Astrocyte (in vitro differentiated cells and primary cell): ENCODE measurements at regions not wholly inside any gene's neighbourhood (a gene's known extent, or its start where the extent isn't known, plus 50 kb on each side); places are given as distances from the start of the nearest gene placed in this dataset.

Experiments
- DNase-seq: peaks from one replicate; pipeline ENCODE4 v3.0.0-alpha.2; 2010; ENCODE audit warnings: low read depth
- FAIRE-seq: peaks from 2 replicates; lab custom pipeline; 2011; peaks lifted over from hg19 to GRCh38; lab: Jason Lieb, UNC
- H2AFZ ChIP-seq: 2 replicates; pipeline ENCODE4 v1.6.0; 2012; ENCODE audit warnings: low read depth, low read length, inconsistent platforms
- H3K27ac ChIP-seq: 2 replicates; pipeline ENCODE4 v1.5.1; 2011; ENCODE audit warnings: low read depth, low read length, inconsistent platforms
- H3K27me3 ChIP-seq: 2 replicates; pipeline ENCODE4 v1.6.0; 2011; ENCODE audit warnings: low read length, inconsistent platforms; ENCODE audit not compliant: insufficient read depth
- H3K36me3 ChIP-seq: 2 replicates; pipeline ENCODE4 v1.5.1; 2011; ENCODE audit warnings: low read length, inconsistent platforms; ENCODE audit not compliant: insufficient read depth
- H3K4me1 ChIP-seq: 2 replicates; pipeline ENCODE4 v1.5.1; 2011; ENCODE audit warnings: low read length, inconsistent platforms; ENCODE audit not compliant: insufficient read depth
- H3K4me2 ChIP-seq: 2 replicates; pipeline ENCODE4 v1.6.0; 2012; ENCODE audit warnings: low read length, inconsistent platforms
- H3K4me3 ChIP-seq: 2 replicates; pipeline ENCODE4 v1.5.1; 2011; ENCODE audit warnings: low read depth, mild to moderate bottlenecking, low read length, inconsistent platforms; ENCODE audit not compliant: insufficient read depth
- H3K79me2 ChIP-seq: 2 replicates; pipeline ENCODE4 v1.6.0; 2012; ENCODE audit warnings: mild to moderate bottlenecking, low read length, inconsistent platforms; ENCODE audit not compliant: insufficient read depth
- H3K9ac ChIP-seq: 2 replicates; pipeline ENCODE4 v1.6.0; 2012; ENCODE audit warnings: mild to moderate bottlenecking, low read length, inconsistent platforms
- H3K9me3 ChIP-seq: 2 replicates; pipeline ENCODE4 v1.5.1; 2012; ENCODE audit warnings: low read depth, mild to moderate bottlenecking, low read length, inconsistent platforms; ENCODE audit not compliant: insufficient read depth
- H4K20me1 ChIP-seq: 2 replicates; pipeline ENCODE4 v1.6.0; 2012; ENCODE audit warnings: low read length, inconsistent platforms; ENCODE audit not compliant: insufficient read depth
- H3K27ac Mint-ChIP-seq: one replicate; pipeline ENCODE4 v1.8.0; 2021; ENCODE audit warnings: mild to moderate bottlenecking, mixed read lengths; ENCODE audit not compliant: unreplicated experiment
- H3K27me3 Mint-ChIP-seq: one replicate; pipeline ENCODE4 v1.8.0; 2021; ENCODE audit warnings: low read depth, mixed read lengths; ENCODE audit not compliant: unreplicated experiment
- H3K36me3 Mint-ChIP-seq: one replicate; pipeline ENCODE4 v1.8.0; 2021; ENCODE audit warnings: low read depth, mixed read lengths; ENCODE audit not compliant: unreplicated experiment
- H3K4me1 Mint-ChIP-seq: one replicate; pipeline ENCODE4 v1.8.0; 2021; ENCODE audit warnings: low read depth, mixed read lengths; ENCODE audit not compliant: unreplicated experiment
- H3K4me3 Mint-ChIP-seq: one replicate; pipeline ENCODE4 v1.8.0; 2021; ENCODE audit warnings: mild to moderate bottlenecking, moderate library complexity, mixed read lengths; ENCODE audit not compliant: unreplicated experiment
- H3K9me3 Mint-ChIP-seq: one replicate; pipeline ENCODE4 v1.8.0; 2021; ENCODE audit warnings: mild to moderate bottlenecking, mixed read lengths; ENCODE audit not compliant: unreplicated experiment
- EZH2 ChIP-seq: IDR thresholded peaks from 2 replicates; pipeline ENCODE4 v1.6.1; 2012; ENCODE audit warnings: mild to moderate bottlenecking, low read length, inconsistent platforms; ENCODE audit not compliant: insufficient read depth
- TF ChIP-seq, protein P1 (sequence below): IDR thresholded peaks from 2 replicates; pipeline ENCODE4 v1.5.1; 2011; ENCODE audit warnings: low read depth, mild to moderate bottlenecking, inconsistent platforms, low read length, moderate library complexity; ENCODE audit not compliant: insufficient read depth

GRCh38 chr3:68059628-68060152, 405.3 kb upstream of the SUCLG2 start:
- H3K4me3 Mint-ChIP-seq: no peak overlapping the region
- Histone ChIP-seq H3K27ac (no peak overlapping the region), H3K36me3 (no peaks in the 10 kb centered on the region), H4K20me1 (no peaks in the 10 kb centered on the region), H3K27me3 (no peaks in the 10 kb centered on the region), H3K9me3 (no peaks in the 10 kb centered on the region), H3K4me3 (no peak overlapping the region), H3K9ac (no peak overlapping the region), H3K4me2 (no peak overlapping the region), H3K79me2 (no peaks in the 10 kb centered on the region), H2AFZ (no peak overlapping the region), H3K4me1 (no peaks in the 10 kb centered on the region)
- no peaks in the 10 kb centered on the region for H3K9me3 Mint-ChIP-seq
- H3K36me3 Mint-ChIP-seq: no peaks in the 10 kb centered on the region
- peaks cover 5% of the 10 kb centered on the region for H3K4me1 Mint-ChIP-seq
- DNase-seq (no peak), FAIRE-seq (no peak)
- no peak overlapping the region for H3K27ac Mint-ChIP-seq
- H3K27me3 Mint-ChIP-seq: no peaks in the 10 kb centered on the region
- TF ChIP-seq EZH2: no peak
- TF ChIP-seq, protein P1, sequence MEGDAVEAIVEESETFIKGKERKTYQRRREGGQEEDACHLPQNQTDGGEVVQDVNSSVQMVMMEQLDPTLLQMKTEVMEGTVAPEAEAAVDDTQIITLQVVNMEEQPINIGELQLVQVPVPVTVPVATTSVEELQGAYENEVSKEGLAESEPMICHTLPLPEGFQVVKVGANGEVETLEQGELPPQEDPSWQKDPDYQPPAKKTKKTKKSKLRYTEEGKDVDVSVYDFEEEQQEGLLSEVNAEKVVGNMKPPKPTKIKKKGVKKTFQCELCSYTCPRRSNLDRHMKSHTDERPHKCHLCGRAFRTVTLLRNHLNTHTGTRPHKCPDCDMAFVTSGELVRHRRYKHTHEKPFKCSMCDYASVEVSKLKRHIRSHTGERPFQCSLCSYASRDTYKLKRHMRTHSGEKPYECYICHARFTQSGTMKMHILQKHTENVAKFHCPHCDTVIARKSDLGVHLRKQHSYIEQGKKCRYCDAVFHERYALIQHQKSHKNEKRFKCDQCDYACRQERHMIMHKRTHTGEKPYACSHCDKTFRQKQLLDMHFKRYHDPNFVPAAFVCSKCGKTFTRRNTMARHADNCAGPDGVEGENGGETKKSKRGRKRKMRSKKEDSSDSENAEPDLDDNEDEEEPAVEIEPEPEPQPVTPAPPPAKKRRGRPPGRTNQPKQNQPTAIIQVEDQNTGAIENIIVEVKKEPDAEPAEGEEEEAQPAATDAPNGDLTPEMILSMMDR: no peak

DNA sequence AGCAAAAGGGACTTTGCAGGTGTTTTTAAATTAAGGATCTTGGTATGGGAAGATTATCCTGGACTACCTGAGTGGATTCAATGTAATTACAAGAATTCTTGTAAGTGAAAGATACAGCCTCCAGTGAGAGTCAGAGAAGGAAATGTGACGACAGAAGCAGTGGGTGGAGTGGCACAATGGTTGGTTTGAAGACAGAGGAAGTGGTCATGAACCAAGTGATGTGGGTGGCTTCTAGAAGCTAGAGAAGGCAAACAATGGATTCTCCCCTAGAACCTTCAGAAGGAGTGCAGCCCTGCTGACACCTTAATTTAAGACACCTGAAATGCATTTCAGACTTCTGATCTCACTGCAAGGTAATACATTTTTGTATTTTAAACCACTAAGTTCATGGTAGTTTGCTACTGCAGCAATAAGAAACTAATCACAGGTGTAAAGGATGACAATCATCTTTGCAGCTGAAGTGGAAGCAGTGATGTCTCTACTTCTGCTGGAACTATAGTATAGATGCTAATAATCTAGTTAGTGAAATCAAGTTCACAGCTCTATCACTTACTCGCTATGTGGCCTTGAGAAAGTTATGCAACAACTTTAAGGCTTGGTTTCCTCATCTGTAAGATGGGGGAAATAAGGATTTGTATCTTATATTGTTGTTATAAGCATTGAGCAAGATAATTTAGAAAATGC, 403.4 kb upstream of the SUCLG2 start:
- H3K27me3 Mint-ChIP-seq: no peaks in the 10 kb centered on the region
- no peaks in the 10 kb centered on the region for H4K20me1 ChIP-seq
- no peaks in the 10 kb centered on the region for H3K27me3 ChIP-seq
- no peak overlapping the region for H2AFZ ChIP-seq
- no peaks in the 10 kb centered on the region for H3K4me1 ChIP-seq
- H3K4me3 Mint-ChIP-seq: no peak overlapping the region
- FAIRE-seq (no peak), DNase-seq (no peak)
- no peak overlapping the region for H3K9ac ChIP-seq
- H3K4me1 Mint-ChIP-seq: peaks cover 5% of the 10 kb centered on the region
- H3K9me3 Mint-ChIP-seq: no peaks in the 10 kb centered on the region
- no peak overlapping the region for H3K4me3 ChIP-seq
- H3K36me3 Mint-ChIP-seq: no peaks in the 10 kb centered on the region
- no peak overlapping the region for H3K4me2 ChIP-seq
- H3K9me3 ChIP-seq: no peaks in the 10 kb centered on the region
- H3K27ac ChIP-seq: no peak overlapping the region
- H3K36me3 ChIP-seq: no peaks in the 10 kb centered on the region
- H3K27ac Mint-ChIP-seq: no peak overlapping the region
- H3K79me2 ChIP-seq: no peaks in the 10 kb centered on the region
- TF ChIP-seq EZH2: no peak
- TF ChIP-seq, protein P1: no peak

DNA sequence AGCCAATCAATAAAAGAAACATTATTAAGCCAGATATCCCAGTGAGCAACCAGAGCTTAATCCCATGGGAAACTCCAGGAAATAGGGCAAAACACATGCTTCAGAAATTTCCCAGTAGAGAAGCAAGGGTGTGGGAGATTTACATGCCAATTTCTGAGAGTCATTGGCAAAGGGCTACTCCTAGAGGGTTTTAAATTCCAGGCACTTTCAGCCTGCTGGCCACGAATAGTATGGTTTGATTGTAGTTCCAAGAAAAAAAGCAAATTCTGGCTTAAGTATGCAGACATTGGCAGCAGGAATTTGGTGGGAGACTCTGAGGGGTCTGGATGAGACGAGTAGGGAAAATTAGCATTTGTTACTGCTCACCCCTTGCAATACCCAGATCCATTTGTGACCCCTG, 402.1 kb upstream of the SUCLG2 start:
- no peak overlapping the region for H3K9ac ChIP-seq
- TF ChIP-seq, protein P1: no peak
- no peak for TF ChIP-seq EZH2
- no peaks in the 10 kb centered on the region for H3K36me3 ChIP-seq
- no peaks in the 10 kb centered on the region for H3K9me3 ChIP-seq
- no peaks in the 10 kb centered on the region for H3K79me2 ChIP-seq
- Mint-ChIP-seq H3K27ac (no peak overlapping the region), H3K4me3 (no peak overlapping the region), H3K9me3 (no peaks in the 10 kb centered on the region), H3K27me3 (peaks cover 2% of the 10 kb centered on the region), H3K4me1 (peaks cover 5% of the 10 kb centered on the region), H3K36me3 (no peaks in the 10 kb centered on the region)
- H3K4me1 ChIP-seq: no peaks in the 10 kb centered on the region
- no peak overlapping the region for H3K27ac ChIP-seq
- no peak overlapping the region for H3K4me2 ChIP-seq
- no peaks in the 10 kb centered on the region for H3K27me3 ChIP-seq
- no peak overlapping the region for H2AFZ ChIP-seq
- DNase-seq (no peak), FAIRE-seq (no peak)
- H4K20me1 ChIP-seq: no peaks in the 10 kb centered on the region
- H3K4me3 ChIP-seq: no peak overlapping the region
